GM21526 (cell line): ENCODE measurements at regions not wholly inside any gene's neighbourhood (a gene's known extent, or its start where the extent isn't known, plus 50 kb on each side); places are given as distances from the start of the nearest gene placed in this dataset.

Source experiments
- ATAC-seq: cut with Tn5 transposase; IDR thresholded peaks from one replicate; pipeline ENCODE4 v1.9.1; 2021; ENCODE audit warnings: moderate library complexity; ENCODE audit not compliant: unreplicated experiment, low FRiP score

DNA sequence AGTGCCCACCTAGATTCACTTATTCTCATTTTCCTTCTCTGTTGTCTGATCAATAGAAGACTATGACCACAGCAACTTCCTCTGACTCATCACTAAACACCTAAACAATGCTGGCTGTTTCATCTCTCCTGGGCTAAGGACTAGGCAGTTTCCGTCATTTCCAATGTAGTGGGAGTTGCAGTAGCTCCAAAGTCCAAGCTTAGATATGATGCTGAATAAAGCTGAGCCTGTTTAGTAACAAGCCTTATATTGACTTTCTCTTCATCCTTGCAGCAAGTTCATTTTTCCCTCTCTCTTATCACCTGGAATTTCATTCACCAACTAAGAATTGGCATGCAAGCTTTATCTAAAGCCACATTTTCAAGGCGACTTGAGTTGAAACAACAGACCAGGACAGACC is 53.5 kb upstream of the PCDH9 start:
- ATAC-seq, result no peak

- no peak for ATAC-seq
Observed at GRCh38 chr13:67281466-67281865, 51.3 kb upstream of the PCDH9 start.
